ENCODE measurements at regions not wholly inside any gene's neighbourhood (a gene's known extent, or its start where the extent isn't known, plus 50 kb on each side); places are given as distances from the start of the nearest gene placed in this dataset.

GRCh38 chr1:174080819-174081218 lies 58.7 kb upstream of the RC3H1 start:
- Mint-ChIP-seq H3K27me3 (ENCODE audit: low read depth) (no peaks in the 10 kb centered on the region), H3K4me3 (no peak overlapping the region), H3K4me1 (peaks cover 23 to 28% of the 10 kb centered on the region in 2 experiments), H3K36me3 (ENCODE audit: insufficient read depth in 1 of 3, low read depth in 3 of 3) (no peaks in the 10 kb centered on the region; a peak in 1 of 7 replicates), H3K9me3 (no peaks in the 10 kb centered on the region; a peak in 3 of 5 replicates), H3K27ac (no peak overlapping the region; a peak in 1 of 7 replicates)
- no peaks in the 10 kb centered on the region for H3K23me2 ChIP-seq (ENCODE audit: insufficient read length, low read depth, low read length, poor library complexity, severe bottlenecking)
- H3K9me3 ChIP-seq (ENCODE audit: control insufficient read depth, low read depth, low read length), result no peaks in the 10 kb centered on the region
- no peaks in the 10 kb centered on the region for H3K4me1 ChIP-seq (ENCODE audit: insufficient read depth, low read length)
- no peaks in the 10 kb centered on the region for H4K20me1 ChIP-seq (ENCODE audit: control insufficient read depth, insufficient read depth, insufficient read length)
- WGBS (ENCODE audit: extremely low coverage, insufficient read length, low lambda C conversion rate), result no CpG with 5 or more reads among the region's 1 CpG
- no peak overlapping the region for H3K56ac ChIP-seq (ENCODE audit: insufficient read length, low read depth, low read length)
- H3K79me1 ChIP-seq (ENCODE audit: insufficient read depth, low read depth, low read length, poor library complexity, severe bottlenecking), result no peaks in the 10 kb centered on the region
- H3K4ac ChIP-seq (ENCODE audit: low read depth, low read length), result no peak overlapping the region
- no peak overlapping the region for H4K5ac ChIP-seq (ENCODE audit: insufficient read length, low read depth, low read length)
- no peak for TF ChIP-seq CTCF (conservative IDR thresholded peaks at IDR 0.05)
- H2BK12ac ChIP-seq (ENCODE audit: insufficient read length, low read depth, low read length), result no peak overlapping the region
- H4K91ac ChIP-seq (ENCODE audit: insufficient read length, low read depth, low read length), result no peak overlapping the region
- H3K14ac ChIP-seq (ENCODE audit: insufficient read depth, low read length), result no peak overlapping the region
- no peak overlapping the region for H3K27ac ChIP-seq (ENCODE audit: insufficient read length, low read depth, low read length)
- DNase-seq, result peak; percentile 37
- H3K27me3 ChIP-seq (ENCODE audit: insufficient read depth, low read length), result no peaks in the 10 kb centered on the region
- no peak overlapping the region for H2BK5ac ChIP-seq (ENCODE audit: insufficient read length, low read length)
- H3K4me2 ChIP-seq (ENCODE audit: insufficient read depth, insufficient read length, low read length), result no peak overlapping the region
- no peak overlapping the region for H4K8ac ChIP-seq (replicated peaks; ENCODE audit: insufficient read length, low read depth, low read length)
- no peak overlapping the region for H2BK120ac ChIP-seq (ENCODE audit: low read depth, low read length, poor library complexity, severe bottlenecking)
- H3T11ph ChIP-seq (ENCODE audit: low read length), result no peak overlapping the region
- H3K23ac ChIP-seq (ENCODE audit: insufficient read length, low read depth, low read length), result no peak overlapping the region
- H3K18ac ChIP-seq (ENCODE audit: insufficient read length, low read depth, low read length), result no peak overlapping the region
- no peak overlapping the region for H2AFZ ChIP-seq (ENCODE audit: low read length)
- H3K79me2 ChIP-seq (ENCODE audit: insufficient read depth, low read length), result no peaks in the 10 kb centered on the region
- H2AK5ac ChIP-seq (ENCODE audit: insufficient read length, low read length), result no peak overlapping the region
- no peak overlapping the region for H3K9ac ChIP-seq (ENCODE audit: extremely low read depth, insufficient read length, low read length)
- no peak overlapping the region for H2BK15ac ChIP-seq (ENCODE audit: low read depth, low read length)
- H2BK20ac ChIP-seq (ENCODE audit: low read depth, low read length, poor library complexity, severe bottlenecking), result no peak overlapping the region

Measured in H9 (cell line).